Gastroesophageal sphincter (tissue), 3 donors: ENCODE measurements at regions not wholly inside any gene's neighbourhood (a gene's known extent, or its start where the extent isn't known, plus 50 kb on each side); places are given as distances from the start of the nearest gene placed in this dataset.

Experiments
- CTCF ChIP-seq, 4 experiments: fragments of 200-600 bp in 2 of 4; fragments of 450-650 bp in 2 of 4; sonication (generic) in 1 of 4; IDR thresholded peaks; one replicate each; pipeline ENCODE4 v1.5.1; 2017 to 2019; ENCODE audit warnings: antibody characterized with exemption in 4 of 4, mild to moderate bottlenecking in 2 of 4, moderate library complexity in 2 of 4
- EP300 ChIP-seq: sonication (generic); formaldehyde crosslinking; IDR thresholded peaks from one replicate; pipeline ENCODE4 v1.6.1; 2017; ENCODE audit warnings: antibody characterized with exemption, mild to moderate bottlenecking
- POLR2A ChIP-seq, 2 donors: fragments of 450-650 bp; IDR thresholded peaks; one replicate each; pipeline ENCODE4 v1.6.1; 2017; ENCODE audit warnings: antibody characterized with exemption in 2 of 2, mild to moderate bottlenecking in 2 of 2, moderate library complexity in 1 of 2
- POLR2AphosphoS5 ChIP-seq: sonication (generic); formaldehyde crosslinking; IDR thresholded peaks from one replicate; pipeline ENCODE4 v1.6.1; 2017; ENCODE audit warnings: antibody characterized with exemption

DNA sequence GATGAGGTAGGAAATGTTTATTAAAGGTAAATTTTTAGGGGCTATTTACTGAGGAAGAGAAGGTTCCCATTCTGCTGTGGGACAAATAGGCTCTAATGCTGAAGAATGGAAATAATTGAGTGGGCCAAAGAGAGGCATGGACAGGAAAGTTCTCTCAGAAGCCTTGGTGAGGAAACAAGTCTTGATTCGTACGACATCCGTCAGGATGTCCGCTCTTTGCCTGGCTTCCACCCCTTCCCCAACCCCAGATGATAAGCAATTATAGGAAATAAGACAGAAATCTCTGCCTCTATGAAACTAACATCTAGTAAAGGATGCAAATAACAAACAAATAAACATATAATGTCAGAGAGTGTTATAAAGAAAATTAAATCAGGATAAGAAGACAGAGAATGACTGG, 91.7 kb upstream of the BCAT1 start:
- no peak for TF ChIP-seq CTCF (IDR thresholded peaks at IDR 0.05)
- TF ChIP-seq EP300, result no peak
- TF ChIP-seq POLR2A (IDR thresholded peaks at IDR 0.05), result no peak
- TF ChIP-seq POLR2AphosphoS5, result no peak
